ENCODE measurements at regions not wholly inside any gene's neighbourhood (a gene's known extent, or its start where the extent isn't known, plus 50 kb on each side); places are given as distances from the start of the nearest gene placed in this dataset.

DNA sequence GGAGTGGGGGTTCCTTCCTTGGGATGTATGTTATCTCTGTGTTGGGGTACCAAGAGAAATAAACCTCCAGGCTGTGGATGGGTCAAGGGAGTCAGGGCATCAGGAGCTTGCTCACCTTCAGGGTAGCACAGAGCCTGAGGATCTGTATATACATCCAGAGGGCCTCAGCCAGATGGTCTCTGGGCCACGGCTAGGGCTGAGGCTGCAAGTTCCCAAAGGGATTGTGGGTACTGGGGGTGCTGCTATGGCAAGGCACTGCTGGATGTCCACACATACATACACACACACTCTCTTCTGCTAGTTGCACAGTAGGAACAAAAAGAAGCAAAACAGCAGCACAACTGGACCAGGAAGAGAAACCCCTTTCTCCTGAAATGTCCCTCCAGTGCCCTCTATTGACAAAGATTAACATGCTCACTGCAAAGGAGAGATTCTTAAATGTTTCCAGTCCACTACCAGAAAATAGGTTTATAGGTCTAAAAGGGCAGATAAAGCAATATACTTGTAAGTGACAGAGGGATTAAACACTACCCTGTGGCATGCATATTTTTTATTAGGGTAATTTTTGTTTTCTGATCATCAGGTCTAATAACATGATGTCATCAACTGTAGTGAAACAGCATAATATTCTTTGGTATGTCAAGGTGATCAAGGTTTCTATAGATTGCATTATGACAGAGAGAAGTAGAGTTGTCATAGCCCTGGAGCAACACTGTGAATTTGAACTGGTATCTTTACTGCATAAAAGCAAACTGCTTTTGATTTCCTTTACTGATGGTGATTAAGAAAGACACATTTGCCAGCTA is 56.3 kb upstream of the KCNN2 start:
- TF ChIP-seq, protein P1, sequence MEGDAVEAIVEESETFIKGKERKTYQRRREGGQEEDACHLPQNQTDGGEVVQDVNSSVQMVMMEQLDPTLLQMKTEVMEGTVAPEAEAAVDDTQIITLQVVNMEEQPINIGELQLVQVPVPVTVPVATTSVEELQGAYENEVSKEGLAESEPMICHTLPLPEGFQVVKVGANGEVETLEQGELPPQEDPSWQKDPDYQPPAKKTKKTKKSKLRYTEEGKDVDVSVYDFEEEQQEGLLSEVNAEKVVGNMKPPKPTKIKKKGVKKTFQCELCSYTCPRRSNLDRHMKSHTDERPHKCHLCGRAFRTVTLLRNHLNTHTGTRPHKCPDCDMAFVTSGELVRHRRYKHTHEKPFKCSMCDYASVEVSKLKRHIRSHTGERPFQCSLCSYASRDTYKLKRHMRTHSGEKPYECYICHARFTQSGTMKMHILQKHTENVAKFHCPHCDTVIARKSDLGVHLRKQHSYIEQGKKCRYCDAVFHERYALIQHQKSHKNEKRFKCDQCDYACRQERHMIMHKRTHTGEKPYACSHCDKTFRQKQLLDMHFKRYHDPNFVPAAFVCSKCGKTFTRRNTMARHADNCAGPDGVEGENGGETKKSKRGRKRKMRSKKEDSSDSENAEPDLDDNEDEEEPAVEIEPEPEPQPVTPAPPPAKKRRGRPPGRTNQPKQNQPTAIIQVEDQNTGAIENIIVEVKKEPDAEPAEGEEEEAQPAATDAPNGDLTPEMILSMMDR (IDR thresholded peaks at IDR 0.05), result peak; percentile 80
- TF ChIP-seq ZFX (IDR thresholded peaks at IDR 0.05; ENCODE audit: borderline replicate concordance), result no peak
